HG03442 (cell line): ENCODE measurements at regions not wholly inside any gene's neighbourhood (a gene's known extent, or its start where the extent isn't known, plus 50 kb on each side); places are given as distances from the start of the nearest gene placed in this dataset.
"Not testable (repeated sequence)": the region's sequence is repeated elsewhere in the genome, so short reads cannot be mapped to it uniquely, and the experiment has no call there.

Experiments used
- ATAC-seq: cut with Tn5 transposase; IDR thresholded peaks from one replicate; pipeline ENCODE4 v1.9.1; 2021; ENCODE audit warnings: mild to moderate bottlenecking, moderate library complexity; ENCODE audit not compliant: unreplicated experiment

GRCh38 chr3:24545887-24546286, 51.2 kb upstream of the THRB start:
- ATAC-seq: no peak

GRCh38 chr3:24548278-24548677, 53.6 kb upstream of the THRB start:
- no peak for ATAC-seq

GRCh38 chr3:24550588-24550987, 55.9 kb upstream of the THRB start:
- ATAC-seq: no peak

- ATAC-seq: no peak
Measured at GRCh38 chr3:24551626-24552025, 57.0 kb upstream of the THRB start.

GRCh38 chr3:24562895-24563294, 68.2 kb upstream of the THRB start:
- peak; percentile 94 for ATAC-seq

- no peak for ATAC-seq
Measured at GRCh38 chr3:24565053-24565452, 70.4 kb upstream of the THRB start.

GRCh38 chr3:24565656-24566055, 71.0 kb upstream of the THRB start:
- ATAC-seq: no peak

GRCh38 chr3:24566927-24567326, 72.3 kb upstream of the THRB start:
- no peak for ATAC-seq

- not testable (repeated sequence) for ATAC-seq
Measured at GRCh38 chr3:24572409-24572808, 77.8 kb upstream of the THRB start.

GRCh38 chr3:24573576-24573975, 78.9 kb upstream of the THRB start:
- no peak for ATAC-seq

GRCh38 chr3:24578324-24578723, 83.7 kb upstream of the THRB start:
- no peak for ATAC-seq

- no peak for ATAC-seq
Measured at GRCh38 chr3:24578951-24579421, 84.3 kb upstream of the THRB start.

- no peak for ATAC-seq
Measured at GRCh38 chr3:24582431-24583403, 88.1 kb upstream of the THRB start.

- ATAC-seq: no peak
Measured at GRCh38 chr3:24586920-24587319, 92.3 kb upstream of the THRB start.

GRCh38 chr3:24588629-24589512, 94.2 kb upstream of the THRB start:
- ATAC-seq: no peak

GRCh38 chr3:24589513-24589851, 94.8 kb upstream of the THRB start:
- no peak for ATAC-seq

GRCh38 chr3:24589931-24590880, 95.6 kb upstream of the THRB start:
- ATAC-seq: no peak

GRCh38 chr3:24591191-24591590, 96.5 kb upstream of the THRB start:
- ATAC-seq: no peak

GRCh38 chr3:24591661-24592555, 97.3 kb upstream of the THRB start:
- ATAC-seq: no peak

GRCh38 chr3:24594161-24594560, 99.5 kb upstream of the THRB start:
- ATAC-seq: no peak
